ENCODE measurements at regions not wholly inside any gene's neighbourhood (a gene's known extent, or its start where the extent isn't known, plus 50 kb on each side); places are given as distances from the start of the nearest gene placed in this dataset.

- Mint-ChIP-seq H3K9me3 (no peaks in the 10 kb centered on the region), H3K36me3 (no peaks in the 10 kb centered on the region), H3K4me3 (no peak overlapping the region), H3K27me3 (no peaks in the 10 kb centered on the region), H3K27ac (no peak overlapping the region), H3K4me1 (ENCODE audit: low read depth in 2 of 2) (peaks cover 21 to 30% of the 10 kb centered on the region in 2 donors)
- ATAC-seq, result no peak
- no peak for DNase-seq (ENCODE audit: low spot score)
These were observed 87.9 kb downstream of the RAP2B start for GRCh38 chr3:153249906-153250305.

- H3K36me3 Mint-ChIP-seq, result no peaks in the 10 kb centered on the region
- no peaks in the 10 kb centered on the region for H3K27me3 Mint-ChIP-seq
- no peak overlapping the region for H3K4me3 Mint-ChIP-seq
- DNase-seq (ENCODE audit: low spot score), result no peak
- H3K27ac Mint-ChIP-seq, result peak overlapping the region in 1 of 2 donors; percentile 1
- peaks cover 16 to 25% of the 10 kb centered on the region in 2 donors for H3K4me1 Mint-ChIP-seq (ENCODE audit: low read depth in 2 of 2)
- no peak for ATAC-seq
- no peaks in the 10 kb centered on the region for H3K9me3 Mint-ChIP-seq
These were observed 88.4 kb downstream of the RAP2B start for GRCh38 chr3:153250446-153250845.

- Mint-ChIP-seq H3K4me1 (ENCODE audit: low read depth in 2 of 2) (peaks cover 12 to 15% of the 10 kb centered on the region in 2 donors), H3K36me3 (no peaks in the 10 kb centered on the region), H3K27ac (no peak overlapping the region), H3K9me3 (no peaks in the 10 kb centered on the region), H3K4me3 (no peak overlapping the region), H3K27me3 (no peaks in the 10 kb centered on the region)
- ATAC-seq (no peak), DNase-seq (ENCODE audit: low spot score) (no peak)
These were observed 90.9 kb downstream of the RAP2B start for GRCh38 chr3:153252963-153253362.

GRCh38 chr3:153254361-153254760 is 92.3 kb downstream of the RAP2B start:
- no peak overlapping the region for H3K27ac Mint-ChIP-seq
- H3K9me3 Mint-ChIP-seq, result no peaks in the 10 kb centered on the region
- no peak overlapping the region for H3K4me3 Mint-ChIP-seq
- DNase-seq (ENCODE audit: low spot score) (no peak), ATAC-seq (no peak)
- peaks cover 12% of the 10 kb centered on the region in 2 donors for H3K4me1 Mint-ChIP-seq (ENCODE audit: low read depth in 2 of 2)
- H3K36me3 Mint-ChIP-seq, result no peaks in the 10 kb centered on the region
- no peaks in the 10 kb centered on the region for H3K27me3 Mint-ChIP-seq

DNA sequence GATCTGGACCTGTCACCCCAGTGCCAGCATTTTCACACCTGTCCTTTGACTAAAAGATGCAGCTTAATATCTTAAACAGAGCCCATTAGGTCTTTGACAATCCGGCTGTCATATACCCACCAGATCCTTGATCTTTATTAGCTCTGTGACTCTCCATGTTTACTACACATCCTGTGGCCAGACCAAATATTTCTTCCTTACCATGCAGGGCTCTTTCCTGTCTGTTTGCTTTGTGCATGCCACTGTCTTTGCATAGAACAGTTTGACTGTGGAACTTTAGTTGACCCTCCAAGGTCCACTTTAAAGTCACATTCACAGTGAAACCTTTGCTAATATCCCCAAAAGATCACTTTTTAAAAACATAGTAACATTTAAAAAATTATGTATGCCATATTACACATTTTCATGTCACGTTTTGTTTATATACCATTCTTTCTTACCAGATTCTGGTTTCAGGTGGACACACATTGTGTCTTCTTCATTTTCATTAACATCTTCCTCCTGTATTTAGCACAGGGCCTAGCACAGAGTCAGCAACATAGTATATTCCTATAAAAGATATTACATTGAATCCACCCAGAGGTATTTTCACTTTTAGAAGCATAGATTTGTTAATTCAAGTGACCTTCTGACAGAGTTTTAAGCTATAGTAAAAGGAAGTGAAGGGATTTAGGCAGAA is 95.8 kb downstream of the RAP2B start:
- Mint-ChIP-seq H3K27me3 (no peaks in the 10 kb centered on the region), H3K4me1 (ENCODE audit: low read depth in 2 of 2) (peaks cover 10 to 13% of the 10 kb centered on the region in 2 donors), H3K9me3 (no peaks in the 10 kb centered on the region), H3K36me3 (no peaks in the 10 kb centered on the region), H3K4me3 (no peak overlapping the region), H3K27ac (no peak overlapping the region)
- ATAC-seq (no peak), DNase-seq (ENCODE audit: low spot score) (no peak)

DNA sequence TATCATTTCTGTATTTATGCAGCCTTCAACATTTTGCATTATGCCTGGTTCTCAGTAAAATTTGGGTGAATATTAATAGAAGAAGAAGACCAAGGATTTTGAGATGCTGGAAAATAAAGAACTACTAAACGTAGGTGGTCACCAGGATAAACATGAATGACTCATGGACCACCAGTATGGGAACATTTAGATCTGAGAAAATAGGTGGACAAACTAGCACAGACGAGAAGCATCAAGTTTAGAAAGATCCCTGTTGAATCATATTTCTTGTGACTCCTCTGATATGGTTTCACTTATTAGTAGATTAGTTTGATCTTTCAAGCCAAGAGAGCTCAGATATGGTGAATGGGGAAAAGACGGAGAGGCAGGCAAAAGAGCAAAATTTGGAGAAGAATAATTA is 97.9 kb downstream of the RAP2B start:
- Mint-ChIP-seq H3K27me3 (no peaks in the 10 kb centered on the region), H3K4me1 (ENCODE audit: low read depth in 2 of 2) (peaks cover 15 to 18% of the 10 kb centered on the region in 2 donors), H3K4me3 (no peak overlapping the region), H3K36me3 (no peaks in the 10 kb centered on the region), H3K9me3 (peaks cover 4% of the 10 kb centered on the region), H3K27ac (no peak overlapping the region)
- DNase-seq (ENCODE audit: low spot score) (no peak), ATAC-seq (no peak)

- Mint-ChIP-seq H3K4me3 (no peak overlapping the region), H3K27ac (no peak overlapping the region), H3K9me3 (peaks cover 4% of the 10 kb centered on the region), H3K27me3 (no peaks in the 10 kb centered on the region), H3K4me1 (ENCODE audit: low read depth in 2 of 2) (peaks cover 15 to 18% of the 10 kb centered on the region in 2 donors), H3K36me3 (no peaks in the 10 kb centered on the region)
- DNase-seq (ENCODE audit: low spot score) (no peak), ATAC-seq (no peak)
These were observed 98.7 kb downstream of the RAP2B start for GRCh38 chr3:153260681-153261080.

- no peak for ATAC-seq
- Mint-ChIP-seq H3K36me3 (no peaks in the 10 kb centered on the region), H3K27ac (no peak overlapping the region), H3K9me3 (peaks cover 4% of the 10 kb centered on the region), H3K4me3 (no peak overlapping the region), H3K4me1 (ENCODE audit: low read depth in 2 of 2) (peaks cover 5 to 13% of the 10 kb centered on the region in 2 donors), H3K27me3 (no peaks in the 10 kb centered on the region)
- no peak for DNase-seq (ENCODE audit: low spot score)
These were observed 104.6 kb downstream of the RAP2B start for GRCh38 chr3:153266619-153267018.

- H3K27me3 Mint-ChIP-seq, result no peaks in the 10 kb centered on the region
- DNase-seq (ENCODE audit: low spot score) (no peak), ATAC-seq (no peak)
- peaks cover 4% of the 10 kb centered on the region for H3K9me3 Mint-ChIP-seq
- H3K4me3 Mint-ChIP-seq, result no peak overlapping the region
- H3K27ac Mint-ChIP-seq, result no peak overlapping the region
- no peaks in the 10 kb centered on the region for H3K36me3 Mint-ChIP-seq
- H3K4me1 Mint-ChIP-seq (ENCODE audit: low read depth in 2 of 2), result peaks cover 5 to 23% of the 10 kb centered on the region in 2 donors
These were observed 106.7 kb downstream of the RAP2B start for GRCh38 chr3:153268564-153269279.

GRCh38 chr3:153269730-153270129 is 107.7 kb downstream of the RAP2B start:
- DNase-seq (ENCODE audit: low spot score) (no peak), ATAC-seq (no peak)
- Mint-ChIP-seq H3K4me1 (ENCODE audit: low read depth in 2 of 2) (peaks cover 0 to 18% of the 10 kb centered on the region in 2 donors), H3K27ac (no peak overlapping the region), H3K9me3 (no peaks in the 10 kb centered on the region), H3K4me3 (no peak overlapping the region), H3K36me3 (no peaks in the 10 kb centered on the region), H3K27me3 (no peaks in the 10 kb centered on the region)

GRCh38 chr3:153273217-153273616 is 111.2 kb downstream of the RAP2B start:
- Mint-ChIP-seq H3K27ac (no peak overlapping the region), H3K9me3 (no peaks in the 10 kb centered on the region), H3K4me3 (no peak overlapping the region), H3K27me3 (no peaks in the 10 kb centered on the region), H3K36me3 (no peaks in the 10 kb centered on the region), H3K4me1 (ENCODE audit: low read depth in 2 of 2) (peaks cover 0 to 18% of the 10 kb centered on the region in 2 donors)
- no peak for DNase-seq (ENCODE audit: low spot score)
- ATAC-seq, result no peak

DNA sequence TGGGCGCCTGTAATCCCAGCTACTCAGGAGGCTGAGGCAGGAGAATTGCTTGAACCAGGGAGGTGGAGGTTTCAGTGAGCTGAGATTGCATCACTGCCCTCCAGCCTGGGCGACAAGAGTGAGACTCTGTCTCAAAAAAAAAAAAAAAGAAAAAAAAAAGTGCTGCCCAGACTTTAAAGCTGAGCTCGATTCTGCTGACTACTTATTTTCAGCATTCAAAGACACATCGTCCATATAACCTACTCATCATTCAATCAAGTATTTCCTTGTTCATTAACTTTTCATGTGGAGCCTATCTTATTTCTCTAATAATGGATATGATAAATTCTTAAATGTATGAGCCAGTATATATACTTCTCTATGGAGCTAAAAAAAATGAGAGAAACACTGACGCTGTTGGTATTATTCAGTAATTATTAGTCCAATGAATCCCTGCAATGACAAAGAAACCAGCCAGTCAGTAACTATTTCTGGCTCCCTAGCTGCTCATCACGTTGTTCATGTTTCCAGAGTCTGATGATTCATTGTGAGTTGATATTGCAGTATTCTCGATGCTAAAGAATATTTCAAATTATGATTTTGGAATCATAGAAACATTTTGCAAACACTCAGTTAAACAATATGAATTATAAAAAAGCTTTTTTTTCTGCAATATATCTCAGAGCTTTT is 111.9 kb downstream of the RAP2B start:
- H3K36me3 Mint-ChIP-seq, result no peaks in the 10 kb centered on the region
- no peak for DNase-seq (ENCODE audit: low spot score)
- no peaks in the 10 kb centered on the region for H3K9me3 Mint-ChIP-seq
- peaks cover 0 to 18% of the 10 kb centered on the region in 2 donors for H3K4me1 Mint-ChIP-seq (ENCODE audit: low read depth in 2 of 2)
- no peak overlapping the region for H3K27ac Mint-ChIP-seq
- no peaks in the 10 kb centered on the region for H3K27me3 Mint-ChIP-seq
- no peak overlapping the region for H3K4me3 Mint-ChIP-seq
- no peak for ATAC-seq

DNA sequence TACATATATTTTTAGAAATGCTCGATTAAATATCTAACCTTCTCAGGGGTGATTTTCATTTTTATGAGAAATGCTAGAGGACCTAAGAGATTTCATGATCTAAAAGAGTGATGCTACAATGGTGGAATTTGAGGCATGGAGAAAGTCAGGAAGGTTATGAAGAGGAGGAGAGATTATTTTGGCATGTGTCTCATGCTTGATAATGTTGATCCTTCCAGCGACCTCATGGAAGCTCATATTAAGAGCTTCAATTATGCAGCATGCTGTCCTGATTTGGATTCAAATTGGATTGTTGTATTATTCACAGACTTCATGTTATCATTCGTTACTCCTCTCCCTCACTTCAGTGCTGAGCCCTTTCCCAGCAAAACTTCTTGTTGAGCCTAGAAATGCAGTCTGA is 112.5 kb downstream of the RAP2B start:
- Mint-ChIP-seq H3K36me3 (no peaks in the 10 kb centered on the region), H3K27ac (no peak overlapping the region), H3K4me3 (no peak overlapping the region), H3K9me3 (no peaks in the 10 kb centered on the region), H3K4me1 (ENCODE audit: low read depth in 2 of 2) (peaks cover 0 to 18% of the 10 kb centered on the region in 2 donors), H3K27me3 (no peaks in the 10 kb centered on the region)
- DNase-seq (ENCODE audit: low spot score) (no peak), ATAC-seq (no peak)

DNA sequence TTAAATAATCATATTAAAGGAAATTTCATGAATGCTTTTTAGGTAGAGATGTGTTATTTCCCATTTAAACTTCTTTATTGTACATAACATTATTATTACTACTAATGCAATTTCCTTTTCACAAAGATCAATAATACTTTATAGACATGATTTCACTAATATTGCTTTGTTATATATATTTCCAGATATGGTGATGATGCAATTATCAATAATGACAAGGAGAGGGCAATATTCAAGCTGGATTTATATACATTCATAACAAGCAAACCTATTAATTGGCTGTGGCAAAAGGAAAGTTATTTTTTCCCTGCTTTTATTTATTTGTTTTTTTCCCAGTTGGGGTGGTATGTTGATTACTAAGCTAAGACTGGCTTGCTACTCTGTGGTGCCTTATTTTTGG is 113.5 kb downstream of the RAP2B start:
- no peaks in the 10 kb centered on the region for H3K27me3 Mint-ChIP-seq
- DNase-seq (ENCODE audit: low spot score) (no peak), ATAC-seq (no peak)
- H3K4me1 Mint-ChIP-seq (ENCODE audit: low read depth in 2 of 2), result peaks cover 0 to 15% of the 10 kb centered on the region in 2 donors
- H3K27ac Mint-ChIP-seq, result no peak overlapping the region
- H3K9me3 Mint-ChIP-seq, result no peaks in the 10 kb centered on the region
- H3K36me3 Mint-ChIP-seq, result no peaks in the 10 kb centered on the region
- H3K4me3 Mint-ChIP-seq, result no peak overlapping the region
